HepG2 (cell line): ENCODE measurements at regions not wholly inside any gene's neighbourhood (a gene's known extent, or its start where the extent isn't known, plus 50 kb on each side); places are given as distances from the start of the nearest gene placed in this dataset.

ENCODE experiments used
- ATAC-seq: fragments of 200-7000 bp; cut with Tn5 transposase; 3 replicates; pipeline ENCODE4 v1.9.1; 2020; ENCODE audit warnings: mild to moderate bottlenecking, moderate library complexity
- BruUV-seq: library from RNA; stranded (reverse); fragments of 400-500 nt; replicated peaks from 2 replicates; lab custom pipeline; 2021; lab: Mats Ljungman, UMichigan
- CTCF ChIA-PET: fragments of 300-600 bp; formaldehyde crosslinking; extraction: SDS; loops from one replicate; lab custom pipeline; 2021; ENCODE audit warnings: low total read pairs, inconsistent platforms, low intra/inter-chr PET ratio; lab: Yijun Ruan, JAX
- POLR2A ChIA-PET: fragments of 350-600 bp; sonication (Branson Sonifier 250); formaldehyde crosslinking; loops from one replicate; lab custom pipeline; 2020; ENCODE audit warnings: antibody characterized with exemption, inconsistent platforms; lab: Yijun Ruan, JAX
- DNase-seq: peaks from one replicate; pipeline ENCODE4 v3.0.0-alpha.2; 2015; ENCODE audit warnings: low spot score
- FAIRE-seq: peaks from 3 replicates; lab custom pipeline; 2011; peaks lifted over from hg19 to GRCh38; lab: Jason Lieb, UNC
- H2AFZ ChIP-seq: one replicate; pipeline ENCODE4 v1.6.1; 2011; ENCODE audit warnings: low read length, inconsistent platforms
- H3K27ac ChIP-seq: fragments of 300-600 bp; 3 replicates; pipeline ENCODE4 v1.8.0; 2011; ENCODE audit warnings: mixed run types, mild to moderate bottlenecking, mixed read lengths, low read length, inconsistent platforms; ENCODE audit not compliant: insufficient read depth; ENCODE audit errors: extremely low read length
- H3K27me3 ChIP-seq, 2 experiments: fragments of 200-600 bp in 1 of 2; 2 replicates in 1 of 2; 3 replicates in 1 of 2; pipeline versions ENCODE4 v1.6.0 to v1.8.0; 2011; ENCODE audit warnings: low read length in 2 of 2, mild to moderate bottlenecking in 2 of 2, moderate library complexity in 2 of 2, inconsistent platforms in 1 of 2; ENCODE audit not compliant: insufficient read depth in 2 of 2, control insufficient read depth in 1 of 2
- H3K36me3 ChIP-seq, 2 experiments: fragments of 200-600 bp in 1 of 2; replicated peaks in 1 of 2; 2 replicates in 1 of 2; 3 replicates in 1 of 2; pipeline versions ENCODE4 v1.5.1 to v1.8.0; 2011; ENCODE audit warnings: low read length in 2 of 2, inconsistent platforms in 1 of 2; ENCODE audit not compliant: insufficient read depth in 2 of 2, control insufficient read depth in 1 of 2
- H3K4me1 ChIP-seq: 2 replicates; pipeline ENCODE4 v1.5.1; 2012; ENCODE audit warnings: low read length, inconsistent platforms; ENCODE audit not compliant: insufficient read depth
- H3K4me2 ChIP-seq: 2 replicates; pipeline ENCODE4 v1.6.0; 2011; ENCODE audit warnings: low read depth, low read length, inconsistent platforms
- H3K4me3 ChIP-seq, 3 experiments: fragments of 200-600 bp in 1 of 3; sonication (generic), shearing (Covaris generic) in 1 of 3; replicated peaks in 1 of 3; 2 replicates each; pipeline ENCODE4 v1.5.1; 2011 to 2016; ENCODE audit warnings: low read length in 3 of 3, inconsistent platforms in 2 of 3, low read depth in 2 of 3, mild to moderate bottlenecking in 2 of 3, control low read depth in 1 of 3, mixed read lengths in 1 of 3; ENCODE audit not compliant: insufficient read depth in 1 of 3
- H3K79me2 ChIP-seq: one replicate; pipeline ENCODE4 v1.6.1; 2011; ENCODE audit warnings: low read length, inconsistent platforms; ENCODE audit not compliant: insufficient read depth
- H3K9ac ChIP-seq: 2 replicates; pipeline ENCODE4 v1.6.0; 2011; ENCODE audit warnings: mild to moderate bottlenecking, low read depth, low read length, inconsistent platforms; ENCODE audit not compliant: insufficient read depth
- H3K9me3 ChIP-seq: 2 replicates; pipeline ENCODE4 v1.5.1; 2012; ENCODE audit warnings: mild to moderate bottlenecking, low read length
- H4K20me1 ChIP-seq: 2 replicates; pipeline ENCODE4 v1.6.0; 2011; ENCODE audit warnings: inconsistent platforms, mild to moderate bottlenecking, low read length, moderate library complexity; ENCODE audit not compliant: insufficient read depth
- CCDC6 ChIP-seq: sonication (generic); formaldehyde crosslinking; IDR thresholded peaks from 2 replicates; pipeline ENCODE4 v1.8.1; 2022; ENCODE audit warnings: mild to moderate bottlenecking, missing genetic modification reagents, moderate library complexity
- SP4 ChIP-seq: sonication (generic); formaldehyde crosslinking; IDR thresholded peaks from 2 replicates; pipeline ENCODE4 v1.8.1; 2023; ENCODE audit warnings: mild to moderate bottlenecking, missing genetic modification reagents
- TBL1XR1 ChIP-seq: fragments of 150-350 bp; IDR thresholded peaks from 2 replicates; pipeline ENCODE4 v1.6.1; 2014; ENCODE audit warnings: borderline replicate concordance, low read length; ENCODE audit not compliant: partially characterized antibody
- ZBTB20 ChIP-seq: sonication (generic); formaldehyde crosslinking; IDR thresholded peaks from 2 replicates; pipeline ENCODE4 v1.8.1; 2023; ENCODE audit warnings: missing genetic modification reagents, low read depth, mild to moderate bottlenecking, borderline replicate concordance
- ZBTB8A ChIP-seq: sonication (generic); formaldehyde crosslinking; IDR thresholded peaks from 2 replicates; pipeline ENCODE4 v1.4.0; 2020; ENCODE audit warnings: mild to moderate bottlenecking, low read depth, missing genetic modification reagents, borderline replicate concordance
- ZMYM3 ChIP-seq: sonication (generic); formaldehyde crosslinking; IDR thresholded peaks from 2 replicates; pipeline ENCODE4 v1.5.1; 2020; ENCODE audit warnings: mild to moderate bottlenecking, missing genetic modification reagents
- WGBS: methylation state at CpG from one replicate; pipeline ENCODE4 v1.1.6; 2017; ENCODE audit warnings: low lambda C conversion rate; 5-methylcytosine and 5-hydroxymethylcytosine counted together
- in situ Hi-C: cut with HindIII; loops from 2 replicates; pipeline ENCODE4 v1.10.0; 2017; ENCODE audit warnings: low pct_unique_long_range_greater_than_20kb; ENCODE audit not compliant: extremely low pct_ligation_motif_present
- intact Hi-C: fragments of 100-400 bp; cut with micrococcal nuclease; formaldehyde crosslinking; loops from one replicate; pipeline ENCODE4 v1.10.0; 2022; ENCODE audit not compliant: unreplicated experiment
- TF ChIP-seq, protein P1 (sequence below): sonication (generic); formaldehyde crosslinking; IDR thresholded peaks from 2 replicates; pipeline ENCODE4 v1.9.0; 2022; ENCODE audit warnings: low read depth, missing genetic modification reagents
- TF ChIP-seq, protein P2 (sequence below): sonication (generic); formaldehyde crosslinking; conservative IDR thresholded peaks from 2 replicates; pipeline ENCODE4 v1.8.0; 2022; ENCODE audit warnings: mild to moderate bottlenecking, moderate library complexity, missing genetic modification reagents

DNA sequence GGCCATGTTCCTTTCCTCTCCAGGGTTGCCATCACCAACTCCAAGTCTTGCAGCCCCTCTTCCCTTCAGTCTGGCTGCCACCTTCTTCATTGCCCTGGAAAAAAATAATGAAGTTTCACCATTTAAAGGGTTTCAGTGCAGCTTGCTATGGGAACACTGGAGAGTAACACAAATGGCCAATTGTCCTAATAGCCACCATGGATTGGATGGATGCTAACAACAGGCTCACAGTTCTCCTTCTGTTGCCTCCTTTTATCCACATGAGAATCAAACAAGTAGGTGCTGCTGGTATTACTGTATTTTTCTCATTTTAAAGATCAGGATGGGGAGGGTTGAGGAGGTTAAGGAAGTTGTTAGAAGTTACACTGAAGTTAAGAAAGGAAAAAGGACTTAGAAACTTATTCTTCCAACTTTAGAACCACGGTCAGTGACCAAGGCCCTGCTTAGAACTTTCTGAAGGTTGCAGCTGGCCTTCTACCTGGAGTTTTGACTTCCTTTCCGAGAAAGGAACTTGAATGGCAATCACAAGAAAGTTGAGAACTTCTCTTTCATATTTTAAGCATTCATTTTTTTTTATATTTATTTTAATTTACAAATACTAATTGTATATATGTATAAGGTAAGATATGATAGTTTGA is 198.0 kb upstream of the MAF start:
- H3K9ac ChIP-seq: no peak overlapping the region
- FAIRE-seq: no peak
- no peaks in the 10 kb centered on the region for H3K36me3 ChIP-seq
- POLR2A ChIA-PET: no interaction called here
- no peaks in the 10 kb centered on the region for H4K20me1 ChIP-seq
- in situ Hi-C loops: no loop called here
- TF ChIP-seq ZMYM3 (CRISPR knock-in tag) (no peak), TBL1XR1 (no peak), CCDC6 (CRISPR knock-in tag) (no peak), SP4 (CRISPR knock-in tag) (no peak), ZBTB8A (no peak), ZBTB20 (CRISPR knock-in tag) (no peak)
- TF ChIP-seq, protein P1, sequence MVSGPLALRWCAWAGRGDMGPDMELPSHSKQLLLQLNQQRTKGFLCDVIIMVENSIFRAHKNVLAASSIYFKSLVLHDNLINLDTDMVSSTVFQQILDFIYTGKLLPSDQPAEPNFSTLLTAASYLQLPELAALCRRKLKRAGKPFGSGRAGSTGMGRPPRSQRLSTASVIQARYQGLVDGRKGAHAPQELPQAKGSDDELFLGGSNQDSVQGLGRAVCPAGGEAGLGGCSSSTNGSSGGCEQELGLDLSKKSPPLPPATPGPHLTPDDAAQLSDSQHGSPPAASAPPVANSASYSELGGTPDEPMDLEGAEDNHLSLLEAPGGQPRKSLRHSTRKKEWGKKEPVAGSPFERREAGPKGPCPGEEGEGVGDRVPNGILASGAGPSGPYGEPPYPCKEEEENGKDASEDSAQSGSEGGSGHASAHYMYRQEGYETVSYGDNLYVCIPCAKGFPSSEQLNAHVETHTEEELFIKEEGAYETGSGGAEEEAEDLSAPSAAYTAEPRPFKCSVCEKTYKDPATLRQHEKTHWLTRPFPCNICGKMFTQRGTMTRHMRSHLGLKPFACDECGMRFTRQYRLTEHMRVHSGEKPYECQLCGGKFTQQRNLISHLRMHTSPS: no peak
- TF ChIP-seq, protein P2, sequence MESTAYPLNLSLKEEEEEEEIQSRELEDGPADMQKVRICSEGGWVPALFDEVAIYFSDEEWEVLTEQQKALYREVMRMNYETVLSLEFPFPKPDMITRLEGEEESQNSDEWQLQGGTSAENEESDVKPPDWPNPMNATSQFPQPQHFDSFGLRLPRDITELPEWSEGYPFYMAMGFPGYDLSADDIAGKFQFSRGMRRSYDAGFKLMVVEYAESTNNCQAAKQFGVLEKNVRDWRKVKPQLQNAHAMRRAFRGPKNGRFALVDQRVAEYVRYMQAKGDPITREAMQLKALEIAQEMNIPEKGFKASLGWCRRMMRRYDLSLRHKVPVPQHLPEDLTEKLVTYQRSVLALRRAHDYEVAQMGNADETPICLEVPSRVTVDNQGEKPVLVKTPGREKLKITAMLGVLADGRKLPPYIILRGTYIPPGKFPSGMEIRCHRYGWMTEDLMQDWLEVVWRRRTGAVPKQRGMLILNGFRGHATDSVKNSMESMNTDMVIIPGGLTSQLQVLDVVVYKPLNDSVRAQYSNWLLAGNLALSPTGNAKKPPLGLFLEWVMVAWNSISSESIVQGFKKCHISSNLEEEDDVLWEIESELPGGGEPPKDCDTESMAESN (CRISPR knock-in tag): no peak
- TF ChIP-seq, all 625 proteins: peak for 0
- Histone ChIP-seq H3K79me2 (no peaks in the 10 kb centered on the region), H3K4me2 (no peak overlapping the region), H2AFZ (no peak overlapping the region), H3K9me3 (peaks cover 22% of the 10 kb centered on the region; the same call in 1 of the 2 replicates), H3K4me1 (no peaks in the 10 kb centered on the region), H3K4me3 (no peak overlapping the region), H3K27ac (no peak overlapping the region), H3K27me3 (no peaks in the 10 kb centered on the region)
- DNase-seq (no peak), ATAC-seq (no peak)
- WGBS: 1% methylated on average over 2 of the region's 2 CpGs
- intact Hi-C loops: no loop called here
- CTCF ChIA-PET: no interaction called here
- BruUV-seq: no TSS peak
